ENCODE measurements at regions not wholly inside any gene's neighbourhood (a gene's known extent, or its start where the extent isn't known, plus 50 kb on each side); places are given as distances from the start of the nearest gene placed in this dataset.

DNA sequence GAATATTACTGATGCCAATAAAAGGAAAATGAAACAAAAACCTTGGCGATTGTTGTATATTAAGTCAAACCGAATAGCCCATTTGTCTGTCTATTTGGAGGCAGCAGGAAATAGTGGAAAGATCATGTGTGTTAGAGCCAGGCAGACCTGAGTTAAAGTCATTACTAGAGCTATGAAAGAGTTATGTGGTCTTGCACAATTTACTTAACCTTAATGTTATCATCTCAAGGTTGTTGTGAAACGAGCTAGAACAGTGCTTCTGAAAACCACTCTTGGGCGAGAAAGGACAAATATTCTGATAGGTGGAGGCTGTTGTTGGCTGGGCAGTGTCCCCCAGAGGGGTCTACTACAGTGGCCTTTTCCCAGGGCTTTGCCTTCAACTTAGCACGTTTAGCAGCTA, 60.0 kb upstream of the NUP160 start:
- TF ChIP-seq POLR2AphosphoS5 (IDR thresholded peaks at IDR 0.05; ENCODE audit: low read depth, low read length): no peak
- no peak for TF ChIP-seq JUND (IDR thresholded peaks at IDR 0.05)
- Histone ChIP-seq H3K79me2 (ENCODE audit: insufficient read depth, low read length) (no peaks in the 10 kb centered on the region), H3K9me3 (ENCODE audit: control insufficient read depth in 1 of 2, insufficient read depth in 1 of 2, low read depth in 1 of 2, low read length in 2 of 2) (no peaks in the 10 kb centered on the region), H3K9ac (ENCODE audit: low read length) (no peak overlapping the region), H3K27me3 (ENCODE audit: insufficient read depth, low read length) (no peaks in the 10 kb centered on the region), H4K20me1 (ENCODE audit: insufficient read depth) (no peaks in the 10 kb centered on the region), H3K4me1 (ENCODE audit: control insufficient read depth in 1 of 2, insufficient read depth in 2 of 2, low read length in 2 of 2) (no peaks in the 10 kb centered on the region), H3K27ac (ENCODE audit: low read depth, low read length) (no peak overlapping the region), H3K4me3 (replicated peaks in 1 of 2; ENCODE audit: low read depth in 1 of 2, low read length in 2 of 2) (no peak overlapping the region), H2AFZ (ENCODE audit: low read depth, low read length, poor library complexity, severe bottlenecking) (no peak overlapping the region), H3K9me2 (ENCODE audit: insufficient read depth) (no peaks in the 10 kb centered on the region), H3K36me3 (ENCODE audit: control insufficient read depth in 1 of 2, insufficient read depth in 2 of 2, low read length in 2 of 2) (no peaks in the 10 kb centered on the region), H3K4me2 (ENCODE audit: low read length) (no peak overlapping the region)
- ChIA-PET POLR2A (interaction anchor here (2.3 kb wide), 1 partner anchor 10 kb away, joined by 5 read pairs; no protein-coding TSS in a partner anchor), CTCF (no interaction called here), RAD21 (ENCODE audit: low non-redundant PET in 1 of 2, low total read pairs in 2 of 2, uncharacterized antibody in 2 of 2, unreplicated experiment in 2 of 2) (interaction anchor here in 1 of 2 experiments (0.6 kb wide), 1 partner anchor 199 kb away, joined by 3 read pairs; no protein-coding TSS in a partner anchor)
- ATAC-seq: no peak
- intact Hi-C loops (cut with micrococcal nuclease): no loop called here
- no TSS peak for BruUV-seq (replicated peaks)
- DNase-seq (ENCODE audit: low read depth, low spot score): no peak

DNA sequence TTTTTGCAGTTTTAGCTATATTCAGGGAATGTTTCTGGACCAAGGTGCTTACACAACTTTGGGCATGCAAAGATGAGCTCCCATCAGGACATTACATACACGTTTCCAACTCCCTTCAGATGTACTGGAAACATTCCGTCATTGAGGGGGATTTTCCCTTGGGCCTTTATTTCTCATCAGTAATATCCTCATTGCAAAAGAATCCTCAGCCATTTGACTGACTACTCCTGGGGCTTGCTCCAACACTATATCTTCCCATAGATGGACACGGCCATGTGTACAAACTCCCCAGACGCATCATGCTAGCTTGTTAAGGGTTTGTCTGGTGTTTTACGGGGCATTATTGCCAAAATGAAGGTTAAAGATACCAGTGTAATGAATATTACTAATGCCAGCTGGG, 59.3 kb upstream of the NUP160 start:
- Histone ChIP-seq H3K4me3 (replicated peaks in 1 of 2; ENCODE audit: low read depth in 1 of 2, low read length in 2 of 2) (no peak overlapping the region), H3K36me3 (ENCODE audit: control insufficient read depth in 1 of 2, insufficient read depth in 2 of 2, low read length in 2 of 2) (no peaks in the 10 kb centered on the region), H3K4me1 (ENCODE audit: control insufficient read depth in 1 of 2, insufficient read depth in 2 of 2, low read length in 2 of 2) (no peaks in the 10 kb centered on the region), H4K20me1 (ENCODE audit: insufficient read depth) (no peaks in the 10 kb centered on the region), H2AFZ (ENCODE audit: low read depth, low read length, poor library complexity, severe bottlenecking) (no peak overlapping the region), H3K9me2 (ENCODE audit: insufficient read depth) (no peaks in the 10 kb centered on the region), H3K27ac (ENCODE audit: low read depth, low read length) (no peak overlapping the region), H3K9ac (ENCODE audit: low read length) (no peak overlapping the region), H3K79me2 (ENCODE audit: insufficient read depth, low read length) (no peaks in the 10 kb centered on the region), H3K9me3 (ENCODE audit: control insufficient read depth in 1 of 2, insufficient read depth in 1 of 2, low read depth in 1 of 2, low read length in 2 of 2) (no peaks in the 10 kb centered on the region), H3K27me3 (ENCODE audit: insufficient read depth, low read length) (no peaks in the 10 kb centered on the region), H3K4me2 (ENCODE audit: low read length) (no peak overlapping the region)
- intact Hi-C loops (cut with micrococcal nuclease): no loop called here
- no TSS peak for BruUV-seq (replicated peaks)
- ChIA-PET CTCF (no interaction called here), RAD21 (ENCODE audit: low non-redundant PET in 1 of 2, low total read pairs in 2 of 2, uncharacterized antibody in 2 of 2, unreplicated experiment in 2 of 2) (interaction anchor here in 1 of 2 experiments (0.6 kb wide), 1 partner anchor 200 kb away, joined by 3 read pairs; no protein-coding TSS in a partner anchor), POLR2A (interaction anchor here (2.3 kb wide), 1 partner anchor 10 kb away, joined by 5 read pairs; no protein-coding TSS in a partner anchor)
- DNase-seq (ENCODE audit: low read depth, low spot score) (no peak), ATAC-seq (no peak)
- TF ChIP-seq CEBPB (IDR thresholded peaks at IDR 0.05; ENCODE audit: low read depth): no peak
- TF ChIP-seq ZFX (IDR thresholded peaks at IDR 0.05): no peak

DNA sequence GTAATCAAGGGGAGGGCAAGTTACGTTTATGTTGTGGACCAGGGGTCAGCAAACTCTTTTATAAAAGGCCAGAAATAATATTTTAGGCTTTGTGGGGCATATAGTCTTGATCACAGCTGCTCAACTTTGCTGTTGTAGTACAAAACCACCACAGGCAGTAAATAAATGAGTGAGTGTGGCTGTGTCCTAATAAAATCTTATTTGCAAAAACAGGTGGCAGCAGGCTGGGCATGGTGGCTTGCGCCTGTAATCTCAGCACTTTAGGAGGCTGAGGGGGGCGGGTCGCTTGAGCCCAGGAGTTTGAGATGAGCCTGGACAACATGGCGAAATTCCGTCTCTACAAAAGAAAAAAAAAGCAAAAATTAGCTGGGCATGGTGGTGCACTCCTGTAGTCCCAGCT, 57.9 kb upstream of the NUP160 start:
- ChIA-PET CTCF (no interaction called here), RAD21 (ENCODE audit: low non-redundant PET in 1 of 2, low total read pairs in 2 of 2, uncharacterized antibody in 2 of 2, unreplicated experiment in 2 of 2) (no interaction called here), POLR2A (no interaction called here)
- no TSS peak for BruUV-seq (replicated peaks)
- Histone ChIP-seq H3K4me3 (replicated peaks in 1 of 2; ENCODE audit: low read depth in 1 of 2, low read length in 2 of 2) (no peak overlapping the region), H3K27me3 (ENCODE audit: insufficient read depth, low read length) (no peaks in the 10 kb centered on the region), H3K27ac (ENCODE audit: low read depth, low read length) (no peak overlapping the region), H3K9me3 (ENCODE audit: control insufficient read depth in 1 of 2, insufficient read depth in 1 of 2, low read depth in 1 of 2, low read length in 2 of 2) (no peaks in the 10 kb centered on the region), H3K36me3 (ENCODE audit: control insufficient read depth in 1 of 2, insufficient read depth in 2 of 2, low read length in 2 of 2) (no peaks in the 10 kb centered on the region), H3K79me2 (ENCODE audit: insufficient read depth, low read length) (no peaks in the 10 kb centered on the region), H3K4me2 (ENCODE audit: low read length) (no peak overlapping the region), H3K4me1 (ENCODE audit: control insufficient read depth in 1 of 2, insufficient read depth in 2 of 2, low read length in 2 of 2) (no peaks in the 10 kb centered on the region), H2AFZ (ENCODE audit: low read depth, low read length, poor library complexity, severe bottlenecking) (no peak overlapping the region), H3K9ac (ENCODE audit: low read length) (no peak overlapping the region), H4K20me1 (ENCODE audit: insufficient read depth) (no peaks in the 10 kb centered on the region), H3K9me2 (ENCODE audit: insufficient read depth) (no peaks in the 10 kb centered on the region)
- ATAC-seq (no peak), DNase-seq (ENCODE audit: low read depth, low spot score) (no peak)
- intact Hi-C loops (cut with micrococcal nuclease): no loop called here
- TF ChIP-seq TCF7L2 (IDR thresholded peaks at IDR 0.05; ENCODE audit: borderline replicate concordance, extremely low read depth, insufficient read depth, insufficient read length) (no peak), SRF (IDR thresholded peaks at IDR 0.05; ENCODE audit: low read depth) (no peak), ZFX (IDR thresholded peaks at IDR 0.05) (no peak), EZH2phosphoT487 (IDR thresholded peaks at IDR 0.05; ENCODE audit: borderline replicate concordance) (no peak), EGR1 (IDR thresholded peaks at IDR 0.05; ENCODE audit: low read depth) (no peak), POLR2A (IDR thresholded peaks at IDR 0.05; ENCODE audit: borderline replicate concordance, extremely low read depth, insufficient read depth, insufficient read length) (no peak), EZH2 (IDR thresholded peaks at IDR 0.05) (no peak), POLR2AphosphoS5 (IDR thresholded peaks at IDR 0.05; ENCODE audit: low read depth, low read length) (no peak), SIN3A (IDR thresholded peaks at IDR 0.05; ENCODE audit: low read depth) (no peak), ELF1 (IDR thresholded peaks at IDR 0.05; ENCODE audit: borderline replicate concordance, low read depth) (no peak), JUND (IDR thresholded peaks at IDR 0.05) (no peak), YY1 (IDR thresholded peaks at IDR 0.05; ENCODE audit: extremely low read depth, insufficient replicate concordance, low read depth, low read length) (no peak), RAD21 (IDR thresholded peaks at IDR 0.05; ENCODE audit: low read depth) (no peak), CEBPB (IDR thresholded peaks at IDR 0.05; ENCODE audit: low read depth) (no peak), FOSL1 (IDR thresholded peaks at IDR 0.05; ENCODE audit: low read depth) (no peak)
- TF ChIP-seq, protein P1, sequence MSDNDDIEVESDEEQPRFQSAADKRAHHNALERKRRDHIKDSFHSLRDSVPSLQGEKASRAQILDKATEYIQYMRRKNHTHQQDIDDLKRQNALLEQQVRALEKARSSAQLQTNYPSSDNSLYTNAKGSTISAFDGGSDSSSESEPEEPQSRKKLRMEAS (IDR thresholded peaks at IDR 0.05): no peak
- TF ChIP-seq, protein P2, sequence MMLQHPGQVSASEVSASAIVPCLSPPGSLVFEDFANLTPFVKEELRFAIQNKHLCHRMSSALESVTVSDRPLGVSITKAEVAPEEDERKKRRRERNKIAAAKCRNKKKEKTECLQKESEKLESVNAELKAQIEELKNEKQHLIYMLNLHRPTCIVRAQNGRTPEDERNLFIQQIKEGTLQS (IDR thresholded peaks at IDR 0.05): no peak
